NCI-H2029 (cell line): ENCODE measurements at regions not wholly inside any gene's neighbourhood (a gene's known extent, or its start where the extent isn't known, plus 50 kb on each side); places are given as distances from the start of the nearest gene placed in this dataset.

ENCODE experiments used
- DNase-seq: peaks from one replicate; lab custom pipeline; 2025; lab: John Stamatoyannopoulos, UW

GRCh38 chr2:163834841-163835240, 99.0 kb upstream of the FIGN start:
- no peak for DNase-seq

- DNase-seq: no peak
Measured at GRCh38 chr2:163834221-163834620, 98.4 kb upstream of the FIGN start.

- DNase-seq: no peak
Measured at GRCh38 chr2:163828771-163829170, 93.0 kb upstream of the FIGN start.

- DNase-seq: no peak
Measured at GRCh38 chr2:163822033-163822432, 86.2 kb upstream of the FIGN start.

GRCh38 chr2:163812926-163813520, 77.2 kb upstream of the FIGN start:
- no peak for DNase-seq

- no peak for DNase-seq
Measured at GRCh38 chr2:163808406-163808805, 72.6 kb upstream of the FIGN start.

- DNase-seq: no peak
Measured at GRCh38 chr2:163802284-163802683, 66.5 kb upstream of the FIGN start.

GRCh38 chr2:163801486-163801885, 65.7 kb upstream of the FIGN start:
- DNase-seq: no peak

GRCh38 chr2:163800951-163801381, 65.2 kb upstream of the FIGN start:
- DNase-seq: no peak

GRCh38 chr2:163799807-163800206, 64.0 kb upstream of the FIGN start:
- DNase-seq: no peak

GRCh38 chr2:163794635-163795034, 58.8 kb upstream of the FIGN start:
- DNase-seq: no peak
